DMS53 treated with DMSO at 0.1 percent for 48 hours (cell line): ENCODE measurements at regions not wholly inside any gene's neighbourhood (a gene's known extent, or its start where the extent isn't known, plus 50 kb on each side); places are given as distances from the start of the nearest gene placed in this dataset.
"Not testable (repeated sequence)": the region's sequence is repeated elsewhere in the genome, so short reads cannot be mapped to it uniquely, and the experiment has no call there.

Experiments used
- DNase-seq: peaks from one replicate; lab custom pipeline; 2025; ENCODE audit not compliant: unreplicated experiment; lab: John Stamatoyannopoulos, UW

- DNase-seq, result no peak
Observed at GRCh38 chr22:49005557-49005956, 822.1 kb downstream of the BRD1 start.

DNA sequence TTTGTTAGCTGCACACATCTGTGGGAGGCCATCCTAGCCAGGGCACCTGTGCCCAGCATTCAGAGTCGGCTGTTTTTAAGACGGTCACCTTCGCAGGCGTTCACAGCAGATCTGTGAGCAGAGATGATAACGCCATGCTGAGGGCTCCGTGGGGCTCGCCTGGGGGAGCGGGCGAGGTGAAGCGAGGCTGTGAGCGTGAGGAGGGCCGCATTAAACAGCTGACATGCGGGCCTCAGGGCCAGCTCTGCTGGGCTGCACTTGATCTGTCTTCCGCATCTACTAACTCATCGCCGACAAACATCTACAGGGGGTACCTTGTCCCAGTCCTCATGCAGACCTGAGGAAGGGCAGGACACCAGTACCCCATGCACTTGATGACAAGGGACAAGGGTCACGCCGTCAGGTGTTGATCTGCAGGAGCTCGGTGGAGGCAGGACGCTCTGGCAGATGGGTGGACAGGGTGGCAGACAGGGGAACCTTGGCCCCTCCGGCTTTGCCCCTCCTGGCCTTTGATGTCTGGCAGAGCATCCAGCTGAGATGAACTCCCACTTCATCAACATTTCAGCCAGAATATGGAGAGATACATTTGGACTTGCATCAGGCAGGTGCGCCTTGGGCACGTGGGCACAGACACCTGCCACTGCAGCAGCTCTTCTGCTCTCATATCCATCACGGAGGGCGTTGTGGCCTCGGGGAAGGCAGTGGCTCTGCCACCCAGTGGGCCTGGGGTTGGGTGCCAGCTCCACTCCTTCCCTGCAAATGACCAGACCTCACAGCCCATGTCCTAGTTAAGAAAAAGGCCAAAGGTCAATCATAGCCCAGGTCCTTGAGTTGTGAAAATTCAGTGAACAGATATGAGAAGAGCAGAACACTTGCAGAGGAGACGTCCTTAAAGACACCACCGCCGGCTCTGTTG lies 822.9 kb downstream of the BRD1 start:
- no peak for DNase-seq

- not testable (repeated sequence) for DNase-seq
Observed at GRCh38 chr22:48997605-48998004, 830.1 kb downstream of the BRD1 start.

DNA sequence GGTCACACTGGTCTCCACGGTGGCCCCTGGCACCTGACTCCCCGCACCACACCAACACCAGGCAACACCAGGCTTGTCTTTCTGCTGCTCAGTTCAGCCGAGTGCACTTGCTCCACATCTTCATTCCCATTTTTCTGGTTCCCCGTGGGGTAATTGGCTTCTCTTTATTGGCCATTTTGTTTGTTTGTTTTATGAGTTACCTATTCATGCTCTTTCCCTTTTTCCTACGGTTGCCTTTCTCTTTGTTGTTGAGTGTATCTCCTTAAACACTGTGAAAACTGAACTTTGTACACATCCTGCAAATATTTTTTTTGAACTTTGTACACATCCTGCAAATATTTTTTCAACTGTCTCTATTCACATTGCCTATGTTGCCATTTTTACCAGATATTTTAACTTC lies 834.0 kb downstream of the BRD1 start:
- no peak for DNase-seq

- DNase-seq, result no peak
Observed at GRCh38 chr22:48984639-48985038, 843.0 kb downstream of the BRD1 start.

GRCh38 chr22:48982321-48982905 lies 845.3 kb downstream of the BRD1 start:
- no peak for DNase-seq

DNA sequence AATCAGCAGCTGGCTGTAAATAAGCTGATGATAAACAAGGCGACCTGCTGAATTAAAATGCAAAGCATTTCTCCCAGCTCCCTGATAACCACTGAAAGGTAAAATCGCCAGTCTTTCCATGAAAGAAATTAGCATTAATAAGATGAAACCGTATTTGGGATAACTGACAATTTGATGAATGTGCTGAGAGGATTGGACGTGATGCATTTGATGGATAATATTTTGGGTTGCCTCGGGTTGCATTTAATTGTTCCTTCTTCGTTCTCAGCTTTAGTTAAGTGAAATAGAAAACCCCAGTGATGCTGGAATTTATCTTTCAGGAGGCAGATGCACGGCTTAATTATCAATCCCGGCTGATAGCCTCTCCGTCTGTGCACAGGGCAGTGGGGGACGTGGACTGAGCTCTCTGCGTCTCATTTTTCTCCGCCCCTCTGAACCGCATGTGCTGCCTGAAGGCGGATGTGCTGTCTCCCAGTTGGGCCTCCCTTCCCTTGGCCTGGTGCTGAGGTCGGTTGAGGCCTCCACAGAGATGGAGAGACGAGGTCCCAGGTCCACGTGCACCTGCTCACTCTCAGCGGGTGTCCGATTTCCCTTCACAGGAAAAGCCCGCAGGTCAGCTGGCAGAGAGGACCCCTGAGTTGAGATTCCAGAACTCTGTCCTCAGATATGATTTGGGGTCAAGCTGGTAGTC lies 846.2 kb downstream of the BRD1 start:
- no peak for DNase-seq

DNA sequence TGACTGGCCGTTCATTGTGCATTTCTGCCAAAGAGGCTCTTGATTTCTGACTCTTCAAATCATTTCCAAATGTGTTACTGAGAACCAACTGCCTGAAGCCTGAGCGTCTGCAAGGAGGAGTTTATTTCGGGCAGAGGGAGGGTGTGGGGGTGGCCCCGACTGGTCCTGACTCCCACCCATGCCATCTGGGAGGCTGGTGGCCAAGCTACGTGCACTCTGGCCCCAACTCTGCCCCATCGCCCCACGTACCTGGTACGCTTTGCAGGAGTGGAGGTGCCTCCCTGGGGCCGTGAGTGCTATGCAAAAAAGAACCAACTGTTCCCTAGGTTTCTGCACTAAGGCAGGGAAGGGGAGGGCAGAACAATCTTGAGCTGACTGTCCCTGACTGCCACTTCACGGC lies 846.8 kb downstream of the BRD1 start:
- no peak for DNase-seq

- no peak for DNase-seq
Observed at GRCh38 chr22:48980409-48980808, 847.3 kb downstream of the BRD1 start.

GRCh38 chr22:48979482-48979881 lies 848.2 kb downstream of the BRD1 start:
- no peak for DNase-seq

DNA sequence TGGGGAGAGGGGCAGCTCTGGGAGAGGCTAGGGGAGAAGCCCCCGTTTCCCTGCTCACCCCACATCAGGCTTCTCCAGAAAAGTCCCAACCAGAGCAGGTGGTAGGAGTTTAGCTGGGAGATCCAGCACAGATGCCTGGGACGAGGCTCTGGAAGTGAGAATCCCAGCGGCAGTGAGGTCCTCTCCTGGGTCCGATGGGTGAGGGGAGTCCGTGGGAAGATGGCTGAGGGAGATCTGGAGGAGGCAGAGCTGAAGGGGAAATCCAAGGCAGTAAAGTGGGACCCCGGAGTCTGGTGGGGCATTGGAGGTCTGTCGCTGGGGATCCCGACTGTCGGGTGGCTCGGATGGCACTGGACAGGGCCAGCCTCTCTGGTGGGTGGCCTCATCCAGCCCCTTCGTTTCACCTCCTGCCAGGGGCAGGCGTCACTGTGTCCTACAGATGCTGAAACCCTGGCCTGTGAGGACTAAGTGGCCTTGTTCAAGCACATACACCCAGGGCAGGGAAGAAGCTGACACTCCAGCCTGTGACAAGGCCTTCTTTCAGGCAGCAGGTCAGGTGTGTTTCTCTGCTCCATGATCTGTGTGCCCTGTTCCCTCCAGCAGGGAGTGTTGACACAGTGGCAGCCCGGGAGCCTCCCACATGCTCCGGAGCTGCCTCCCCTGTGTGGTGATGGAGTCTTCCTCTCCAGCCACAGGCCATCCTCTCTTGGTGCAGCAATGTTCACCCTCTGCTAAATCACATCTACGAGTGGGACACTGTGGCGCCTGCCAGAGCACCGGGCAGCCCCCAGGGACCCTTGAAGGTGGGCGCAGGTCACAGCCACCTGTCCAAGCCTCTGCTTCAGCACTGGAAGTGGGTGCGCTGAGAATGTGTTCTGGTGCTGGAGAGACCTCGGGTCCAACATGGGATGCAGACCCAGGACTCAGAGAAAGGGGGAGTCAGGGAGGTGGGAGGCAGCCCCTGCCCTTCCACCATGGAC lies 850.8 kb downstream of the BRD1 start:
- DNase-seq, result no peak

DNA sequence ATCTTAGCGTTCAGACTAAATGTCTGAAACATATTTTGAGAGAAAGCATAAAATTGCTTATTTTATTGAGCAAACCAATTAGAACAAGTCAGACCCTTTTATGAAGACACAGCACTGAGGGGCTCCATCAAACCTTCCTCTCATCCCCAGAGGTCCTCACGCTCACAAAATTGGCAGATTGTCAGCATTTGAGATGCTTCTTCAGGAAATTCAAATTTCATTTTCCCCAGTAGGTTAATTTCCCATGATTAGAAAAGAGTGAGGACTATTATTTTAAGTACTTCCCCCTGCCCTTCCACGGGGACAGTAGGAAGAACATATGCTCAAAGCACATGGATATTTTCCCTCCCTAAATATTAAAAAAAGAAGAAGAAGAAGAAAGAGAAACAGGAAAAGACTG lies 851.8 kb downstream of the BRD1 start:
- DNase-seq, result no peak

GRCh38 chr22:48975316-48975741 lies 852.3 kb downstream of the BRD1 start:
- no peak for DNase-seq

DNA sequence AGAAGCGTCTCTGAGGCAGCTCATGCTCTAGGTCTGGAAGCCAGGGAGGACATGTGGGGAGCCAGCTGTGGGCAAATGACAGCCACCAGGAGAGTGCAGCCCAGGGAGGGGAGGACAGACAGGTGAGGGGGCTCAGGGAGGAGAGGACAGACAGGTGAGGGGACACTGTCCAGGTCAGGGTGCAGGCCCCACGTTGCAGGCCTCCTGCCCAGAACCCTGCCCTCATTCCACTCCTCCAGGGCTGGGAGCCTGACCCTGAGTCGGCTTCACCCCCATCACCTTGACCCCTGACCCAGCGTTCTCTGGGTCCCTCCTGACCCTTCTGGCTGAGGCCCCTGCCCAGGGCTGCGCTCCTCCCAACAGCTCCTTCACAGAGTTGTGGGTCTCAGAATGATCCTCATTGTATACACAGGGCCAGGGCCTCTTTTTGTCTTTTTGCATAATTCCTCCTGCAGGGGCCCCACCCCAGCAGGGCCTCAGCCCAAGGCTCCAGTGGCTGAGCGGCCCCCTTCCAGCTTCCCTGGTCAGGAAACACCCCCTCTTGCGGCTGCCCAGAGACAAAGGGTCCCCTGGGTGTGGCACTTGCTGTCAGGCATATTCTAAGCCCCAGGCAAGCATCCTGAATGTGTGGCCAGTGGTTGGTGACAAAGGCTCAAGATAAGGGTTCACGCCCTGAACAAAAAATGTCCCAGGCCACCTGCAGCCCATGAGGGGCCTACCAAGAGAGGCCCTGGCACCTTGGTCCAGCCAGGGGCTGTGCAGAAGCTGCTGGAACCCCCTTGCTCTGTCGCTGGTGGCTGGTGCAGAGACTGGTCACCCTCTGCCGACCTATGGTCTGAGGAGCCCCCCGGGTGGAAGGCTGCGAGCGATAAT lies 853.0 kb downstream of the BRD1 start:
- DNase-seq, result no peak

DNA sequence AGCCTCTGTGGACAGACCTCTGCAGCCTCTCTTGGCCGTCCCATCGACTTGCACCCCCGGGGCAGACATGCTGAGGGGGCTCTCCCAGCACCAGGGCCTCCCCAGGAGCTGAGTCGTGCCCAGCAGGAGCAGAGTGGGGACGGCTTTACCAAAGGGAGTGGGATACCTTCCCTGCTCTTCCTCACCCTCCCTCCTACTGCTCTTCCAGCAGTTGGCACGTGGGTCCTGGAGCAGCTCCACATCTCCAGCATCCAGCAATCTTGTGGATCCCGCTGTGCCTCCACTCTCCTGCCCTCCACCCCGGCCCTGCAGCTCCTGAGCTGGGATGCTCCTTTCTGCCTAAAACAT lies 854.0 kb downstream of the BRD1 start:
- no peak for DNase-seq

GRCh38 chr22:48972979-48973693 lies 854.5 kb downstream of the BRD1 start:
- no peak for DNase-seq

- no peak for DNase-seq
Observed at GRCh38 chr22:48968201-48968959, 859.3 kb downstream of the BRD1 start.

DNA sequence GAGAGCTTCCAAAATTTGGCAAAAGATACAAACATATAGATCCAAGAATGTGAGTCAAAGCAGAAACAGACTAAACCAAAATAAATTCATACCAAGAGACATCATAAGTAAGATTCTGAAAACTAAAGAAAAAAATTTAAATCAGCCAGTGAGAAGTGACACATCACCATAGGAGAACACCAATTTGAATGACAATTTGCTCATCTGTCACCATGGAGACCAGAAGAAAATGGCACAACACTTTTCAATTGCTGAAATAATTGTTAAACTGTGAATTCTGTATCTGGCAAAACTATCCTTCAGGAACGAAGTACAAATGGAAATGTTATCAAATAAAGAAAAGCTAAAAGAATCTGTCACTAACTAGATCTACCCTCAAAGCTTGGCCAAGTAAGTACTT lies 864.3 kb downstream of the BRD1 start:
- DNase-seq, result no peak

DNA sequence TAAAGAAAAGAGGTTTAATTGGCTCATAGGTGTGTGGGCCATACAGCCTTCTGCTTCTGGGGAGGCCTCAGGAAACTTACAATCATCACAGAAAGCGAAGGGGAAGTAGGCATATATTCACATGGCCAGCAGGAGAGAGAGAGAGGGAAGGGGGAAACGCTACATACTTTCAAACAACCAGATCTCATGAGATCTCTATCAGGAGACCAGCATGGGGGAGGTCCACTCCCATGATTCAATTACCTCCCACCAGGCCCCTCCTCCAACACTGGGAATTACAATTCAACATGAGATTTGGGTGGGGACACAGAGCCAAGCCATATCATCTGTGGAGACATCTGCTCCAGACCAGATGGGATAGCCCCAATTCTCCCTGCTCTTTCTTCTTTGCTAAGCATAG lies 866.0 kb downstream of the BRD1 start:
- DNase-seq, result no peak
